ENCODE measurements at regions not wholly inside any gene's neighbourhood (a gene's known extent, or its start where the extent isn't known, plus 50 kb on each side); places are given as distances from the start of the nearest gene placed in this dataset.
"Not testable (repeated sequence)": the region's sequence is repeated elsewhere in the genome, so short reads cannot be mapped to it uniquely, and the experiment has no call there.

DNA sequence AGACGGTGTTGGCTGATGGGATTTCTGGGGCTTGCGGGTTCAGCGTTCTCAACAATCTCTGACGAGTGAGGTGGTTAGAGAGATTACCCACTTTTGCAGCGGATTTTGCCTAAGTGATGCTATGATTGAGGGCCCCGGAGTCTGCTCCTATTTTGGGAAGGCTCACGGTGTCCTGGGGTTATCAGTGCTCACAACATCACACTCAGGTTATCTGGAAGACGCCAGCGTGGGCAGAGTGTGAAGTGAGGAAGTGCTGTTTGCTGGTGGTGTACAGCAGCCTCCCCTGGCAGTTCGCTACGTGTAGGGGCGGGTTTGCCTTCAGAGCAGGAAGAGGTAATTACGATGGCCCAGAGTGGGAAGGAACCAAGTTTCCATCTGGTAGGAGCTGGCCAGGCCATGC is 341.2 kb upstream of the IRX2 start:
- no peak for DNase-seq

DNA sequence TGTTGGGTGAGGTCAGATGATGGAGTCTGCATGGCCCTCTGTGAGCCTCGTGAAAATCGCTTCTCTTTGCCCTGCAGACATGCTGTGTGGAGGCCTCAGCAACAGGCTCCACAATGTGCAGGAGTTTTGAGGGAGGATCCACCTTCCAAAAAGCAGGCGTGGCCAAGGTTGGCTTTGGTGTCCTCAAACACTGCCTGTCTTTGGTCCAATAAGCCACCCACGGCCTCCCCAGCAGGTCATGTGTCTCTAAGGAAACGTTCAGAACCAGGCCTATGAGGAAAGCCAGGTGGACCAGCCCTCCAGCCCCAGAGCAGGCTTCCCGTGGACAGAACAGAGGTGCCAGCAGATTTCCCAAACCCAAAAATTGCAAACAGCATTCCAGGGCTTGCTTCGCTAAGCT is 340.7 kb upstream of the IRX2 start:
- DNase-seq: no peak

DNA sequence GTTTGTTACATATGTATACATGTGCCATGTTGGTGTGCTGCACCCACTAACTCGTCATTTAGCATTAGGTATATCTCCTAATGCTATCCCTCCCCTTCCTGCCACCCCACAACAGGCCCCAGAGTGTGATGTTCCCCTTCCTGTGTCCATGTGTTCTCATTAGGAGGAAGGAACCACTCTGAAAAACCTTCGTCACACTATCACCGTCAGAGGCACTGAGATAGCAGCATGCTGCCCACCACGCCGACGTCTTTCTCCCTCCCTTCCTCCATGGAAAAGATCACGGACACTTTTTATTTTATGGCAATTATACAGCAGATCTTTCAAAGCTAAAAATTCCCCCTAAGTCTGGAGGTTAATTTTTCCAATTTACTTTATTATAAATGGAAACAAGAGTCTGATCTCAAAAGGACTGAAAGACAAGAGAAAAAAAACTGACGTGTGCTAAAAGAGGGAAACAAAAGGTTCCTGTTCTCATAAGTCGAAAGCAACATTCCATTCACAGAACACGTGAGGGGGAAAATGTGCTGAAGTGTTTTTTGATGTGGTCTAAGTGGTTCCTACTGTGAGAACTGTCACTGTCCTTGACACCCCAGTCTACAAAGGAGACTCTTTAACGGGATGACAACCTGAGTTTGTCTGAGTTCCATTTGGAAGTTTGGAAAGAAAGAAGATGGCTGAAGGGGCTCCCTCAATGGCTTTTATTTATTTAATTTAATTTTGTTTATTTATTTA is 339.7 kb upstream of the IRX2 start:
- DNase-seq: no peak

DNA sequence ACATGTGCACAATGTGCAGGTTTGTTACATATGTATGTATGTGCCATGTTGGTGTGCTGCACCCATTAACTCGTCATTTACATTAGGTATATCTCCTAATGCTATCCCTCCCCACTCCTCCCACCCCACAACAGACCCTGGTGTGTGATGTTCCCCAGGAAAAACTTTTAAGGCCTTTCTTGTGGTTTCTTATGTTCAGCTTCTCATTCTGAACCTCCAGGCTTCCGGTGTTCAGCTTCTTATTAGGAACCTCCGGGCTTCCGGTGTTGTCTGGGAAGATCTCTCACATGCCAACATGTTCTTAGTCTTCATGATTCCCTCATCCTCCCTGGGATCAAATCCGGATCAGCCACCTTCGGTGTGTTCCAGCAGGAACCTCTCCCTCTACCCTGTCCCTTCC is 338.8 kb upstream of the IRX2 start:
- not testable (repeated sequence) for DNase-seq

DNA sequence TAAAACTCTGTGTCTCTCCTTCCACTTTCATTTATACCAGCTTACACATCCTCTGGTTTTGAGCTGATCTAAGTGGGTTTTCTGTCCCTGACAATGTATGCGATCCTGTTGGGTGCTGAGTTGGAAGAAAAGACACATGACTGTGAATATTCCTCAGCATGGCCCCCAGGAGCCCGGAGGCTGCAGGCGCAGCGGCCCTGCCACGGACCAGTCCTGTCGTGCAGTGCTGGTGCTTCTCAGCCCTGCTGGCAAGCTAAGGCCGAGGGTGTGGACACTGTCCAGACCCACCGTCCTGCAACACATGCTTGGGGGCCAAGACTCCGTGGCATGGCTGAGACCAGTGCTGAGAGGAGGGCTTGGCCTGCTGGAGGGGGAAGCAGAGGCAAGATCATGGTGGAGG is 328.9 kb upstream of the IRX2 start:
- DNase-seq: no peak

DNA sequence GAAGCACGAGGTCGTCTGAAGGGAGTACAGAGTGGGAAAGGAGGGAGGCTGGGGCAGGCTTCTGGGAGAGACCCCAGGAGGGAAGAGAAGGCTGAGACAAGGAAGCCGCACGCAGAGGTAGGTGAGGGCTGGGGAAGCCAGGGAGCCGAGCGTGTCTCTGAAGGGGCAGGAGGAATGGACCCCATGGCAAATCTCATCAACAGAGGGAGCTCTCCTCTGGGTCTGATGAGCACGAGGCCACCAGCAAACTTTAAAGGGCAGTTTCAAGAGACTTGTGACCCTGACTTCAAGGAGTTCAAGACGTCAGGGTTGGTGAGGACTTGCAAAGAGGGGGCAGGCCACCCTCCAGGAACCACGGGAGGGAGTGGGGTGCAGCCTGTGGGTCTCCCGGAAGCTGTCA is 326.2 kb upstream of the IRX2 start:
- no peak for DNase-seq

DNA sequence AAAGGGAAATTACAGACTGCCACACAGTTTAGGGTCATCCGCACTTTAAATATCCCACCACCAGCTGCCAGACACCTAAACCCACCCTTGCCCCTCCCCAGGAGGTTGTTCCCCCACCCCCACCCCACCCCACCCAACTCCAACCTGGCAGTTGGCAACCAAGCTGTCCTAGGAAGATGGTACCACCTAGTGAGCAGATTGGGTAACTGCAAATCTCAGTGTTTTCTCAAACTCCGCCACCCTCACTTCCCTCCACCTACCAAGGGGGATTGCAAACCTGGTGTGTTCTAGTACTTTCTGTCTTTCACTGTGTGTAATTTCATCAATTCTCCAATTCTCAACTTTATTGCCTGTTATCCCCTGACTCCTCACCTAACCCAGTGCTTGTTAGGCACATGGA is 323.8 kb upstream of the IRX2 start:
- DNase-seq: no peak

DNA sequence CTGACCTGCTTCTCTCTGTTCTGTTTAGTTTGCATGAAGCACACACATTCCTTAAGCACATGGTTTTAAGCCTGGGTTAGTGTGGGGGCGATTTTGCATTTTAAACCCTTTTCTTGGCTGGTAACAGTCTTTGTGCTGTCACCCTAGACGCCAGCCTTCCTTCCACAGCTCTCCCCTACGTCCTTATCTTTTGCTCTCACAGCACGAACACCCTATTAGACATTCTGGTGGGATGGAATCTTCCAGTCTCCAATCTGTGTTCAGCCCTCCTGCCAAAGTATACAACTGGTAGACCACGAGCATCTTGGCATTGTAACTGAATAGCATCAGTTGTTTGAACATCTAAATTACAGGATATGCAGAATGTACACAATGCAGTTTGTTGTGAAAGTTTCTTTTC is 316.9 kb upstream of the IRX2 start:
- no peak for DNase-seq

DNA sequence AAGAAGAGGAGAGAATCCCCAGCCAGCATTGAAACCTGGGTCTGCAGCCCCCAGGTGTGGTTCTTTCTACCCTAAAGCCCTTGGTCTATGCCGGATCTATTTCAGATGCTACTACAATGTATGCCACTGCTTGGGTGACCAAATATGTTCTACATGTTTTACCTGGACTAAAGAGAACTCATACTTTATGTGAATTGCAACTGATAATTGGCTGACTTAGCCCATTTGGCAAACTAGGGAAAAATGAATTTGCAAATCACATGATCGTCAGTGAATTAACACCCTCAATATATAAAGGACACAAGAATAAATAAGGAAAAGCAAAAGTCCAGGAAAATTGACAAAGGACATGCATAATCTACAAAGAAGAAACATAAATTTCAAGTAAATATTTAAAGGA is 308.8 kb upstream of the IRX2 start:
- DNase-seq: no peak

DNA sequence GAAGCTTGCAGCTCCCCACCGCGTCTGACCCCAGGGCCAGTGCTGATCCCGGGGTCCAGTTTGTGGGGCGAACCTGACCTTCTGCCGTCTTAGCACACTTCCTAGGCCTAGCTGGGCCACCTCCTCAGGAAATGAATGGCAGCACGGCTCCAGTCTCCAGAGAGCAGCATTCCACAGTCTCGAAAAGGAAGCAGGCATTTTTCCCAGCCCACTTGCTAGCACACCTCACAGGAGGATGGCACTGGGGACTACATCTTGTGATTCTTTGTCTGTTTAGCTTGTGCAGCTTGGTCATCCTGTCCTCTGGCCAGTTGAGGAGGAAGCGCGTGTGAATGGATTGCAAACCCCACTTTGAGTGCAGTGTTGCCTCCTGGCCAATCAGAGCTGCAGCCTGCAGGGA is 308.0 kb upstream of the IRX2 start:
- no peak for DNase-seq

DNA sequence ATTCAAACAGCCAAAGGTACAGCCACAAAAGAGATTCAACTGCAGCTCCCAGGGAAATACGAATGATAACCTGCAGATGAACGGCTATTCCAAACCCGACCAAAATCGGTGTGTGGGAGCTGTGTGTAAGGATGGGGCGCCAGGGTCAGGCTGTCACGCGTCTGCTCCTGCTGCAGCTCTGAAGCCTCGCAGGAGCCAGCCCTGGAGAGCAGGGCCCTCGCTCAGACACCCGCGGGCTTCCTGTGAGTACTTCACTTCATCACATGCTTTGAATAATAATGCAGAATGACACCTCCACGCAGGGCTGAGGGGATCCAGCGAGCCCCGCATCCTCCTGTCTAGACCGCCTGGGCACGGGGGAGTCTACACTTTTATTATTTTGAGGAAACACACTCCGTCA is 307.5 kb upstream of the IRX2 start:
- no peak for DNase-seq

DNA sequence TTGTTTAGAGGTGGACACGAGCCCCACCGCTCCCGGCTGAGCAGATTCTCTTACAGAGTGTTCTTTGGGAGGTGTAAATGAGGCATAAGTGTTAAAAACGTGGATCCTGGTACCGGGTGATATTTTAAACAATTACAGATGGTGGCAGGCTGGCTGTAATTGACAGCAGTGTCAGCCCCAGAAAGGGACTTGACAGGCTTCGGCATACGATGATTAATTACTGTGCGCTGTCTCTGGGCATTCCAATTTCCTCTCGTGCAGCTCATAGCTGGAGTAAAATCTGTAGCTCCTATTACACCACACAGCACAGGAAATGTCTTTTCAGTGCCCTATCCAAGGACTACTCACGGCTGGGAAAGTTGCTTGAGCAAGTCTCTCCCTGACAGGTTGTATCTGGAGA is 305.4 kb upstream of the IRX2 start:
- DNase-seq: no peak

DNA sequence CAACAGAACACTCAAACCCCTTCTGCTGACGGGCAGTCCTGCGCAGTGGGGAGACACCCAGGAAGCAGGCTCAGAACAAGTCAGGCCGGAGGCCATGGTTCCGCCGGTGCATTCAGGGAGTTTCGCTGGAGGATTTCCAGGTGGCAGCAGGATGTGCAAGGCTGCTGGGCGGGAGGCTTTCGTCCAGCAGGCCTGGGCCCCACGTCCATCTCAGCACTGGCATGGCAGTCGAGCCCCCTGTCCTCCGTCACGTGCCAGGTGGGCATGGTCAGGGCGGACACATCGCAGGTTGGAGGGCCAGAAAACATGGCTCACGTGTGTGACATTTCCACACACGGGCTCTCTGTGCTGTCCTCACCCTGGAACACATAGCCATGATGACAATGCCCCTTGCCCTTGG is 299.9 kb upstream of the IRX2 start:
- no peak for DNase-seq

DNA sequence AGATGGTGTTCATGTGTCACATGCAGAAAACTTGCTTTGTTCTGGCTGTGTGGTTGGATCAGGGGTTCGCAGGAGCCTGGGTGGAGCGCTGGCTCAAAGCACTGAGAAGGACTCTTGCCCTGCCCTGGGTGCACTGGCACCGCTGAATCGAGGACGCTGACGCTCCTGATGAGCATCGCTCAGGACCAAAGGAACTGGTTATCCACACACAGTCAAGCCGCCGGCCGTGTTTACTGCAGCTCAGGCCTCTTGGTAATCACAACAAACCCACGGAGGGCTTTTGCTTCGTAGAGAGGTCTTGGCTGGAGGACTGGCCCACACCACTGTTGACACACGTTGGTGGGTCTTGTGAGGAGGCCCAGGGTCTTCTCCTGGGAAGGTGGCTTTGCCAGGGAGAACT is 299.4 kb upstream of the IRX2 start:
- DNase-seq: no peak

DNA sequence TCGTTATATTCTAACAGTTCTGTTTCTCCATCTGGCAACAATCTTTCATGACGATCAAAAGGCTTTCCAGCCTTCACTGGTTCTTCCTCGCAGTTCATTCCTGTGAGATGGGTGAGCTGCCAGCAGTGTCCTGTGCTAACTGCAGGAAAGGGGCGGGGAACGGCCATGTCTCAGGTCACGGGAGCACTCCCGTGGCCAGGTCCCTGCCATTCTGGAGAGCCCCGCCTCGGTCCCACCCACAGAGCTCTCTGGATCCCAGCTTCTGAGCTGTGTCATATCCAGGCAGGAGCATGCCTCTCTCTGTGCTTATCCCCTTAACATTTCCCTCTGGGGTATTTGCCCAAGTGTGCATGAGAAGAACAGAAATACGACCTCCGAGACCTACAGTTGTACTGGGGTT is 297.8 kb upstream of the IRX2 start:
- DNase-seq: no peak

DNA sequence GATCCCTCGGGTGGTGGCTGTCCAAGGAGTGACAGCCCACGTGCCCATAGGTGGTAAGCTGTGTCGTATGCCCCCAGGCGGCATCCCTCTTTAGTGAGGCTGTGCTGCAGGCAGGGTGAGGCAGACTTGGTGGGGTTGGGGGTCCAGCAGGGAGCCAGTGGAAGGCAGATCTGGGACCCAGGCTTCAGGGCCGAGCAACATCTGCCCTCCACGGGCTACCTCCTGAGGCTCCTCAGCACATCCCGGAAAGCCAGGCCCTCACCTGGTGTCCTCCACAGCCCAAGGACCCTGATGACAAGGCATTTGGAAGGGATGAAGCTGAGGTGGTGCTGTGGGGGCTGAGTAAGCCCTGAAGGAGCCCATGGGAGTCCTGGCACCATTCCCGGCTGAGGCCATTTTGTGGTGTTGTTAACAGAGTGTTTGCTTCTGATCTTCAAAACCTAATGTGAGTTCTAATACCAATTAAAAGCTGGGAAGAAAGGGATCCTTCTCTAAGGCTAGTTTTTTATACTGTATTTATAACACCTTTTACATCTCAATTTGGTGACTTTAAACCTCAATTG is 295.8 kb upstream of the IRX2 start:
- no peak for DNase-seq

DNA sequence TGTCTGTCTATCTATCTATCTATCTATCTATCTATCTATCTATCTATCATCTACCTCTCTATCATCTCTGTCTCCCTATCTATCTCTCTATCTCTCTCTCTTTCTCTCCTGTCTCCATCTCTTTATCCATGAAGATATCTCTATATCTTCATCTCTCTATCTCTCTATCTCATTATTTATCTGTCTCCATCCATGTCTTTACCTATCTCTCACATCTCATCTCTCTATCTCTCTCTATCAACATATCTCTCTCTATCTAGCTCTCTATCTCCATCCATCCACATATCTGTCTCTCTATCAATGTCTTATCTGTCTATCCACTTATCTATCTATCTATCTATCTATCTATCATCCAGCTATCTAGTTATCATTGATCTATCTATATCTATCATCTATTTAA is 292.1 kb upstream of the IRX2 start:
- DNase-seq: no peak

DNA sequence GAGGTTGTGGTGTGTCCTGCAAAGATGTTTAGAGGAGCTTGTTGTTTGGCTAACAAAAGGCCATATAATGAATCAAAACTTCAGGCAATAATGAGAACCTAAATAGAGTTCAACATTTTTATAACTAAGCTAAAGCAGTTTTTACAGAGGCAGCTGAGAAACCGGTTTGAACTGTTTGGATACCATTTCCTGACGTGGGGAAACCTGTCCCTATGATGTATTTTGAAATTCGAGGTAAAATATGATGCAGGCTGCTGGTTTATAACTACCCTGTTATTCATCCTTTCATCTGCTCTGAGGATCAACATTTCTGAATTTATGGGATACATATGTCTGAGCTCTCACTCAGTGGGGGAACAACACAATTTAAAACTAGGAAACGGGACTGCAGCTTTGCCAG is 289.5 kb upstream of the IRX2 start:
- DNase-seq: no peak

DNA sequence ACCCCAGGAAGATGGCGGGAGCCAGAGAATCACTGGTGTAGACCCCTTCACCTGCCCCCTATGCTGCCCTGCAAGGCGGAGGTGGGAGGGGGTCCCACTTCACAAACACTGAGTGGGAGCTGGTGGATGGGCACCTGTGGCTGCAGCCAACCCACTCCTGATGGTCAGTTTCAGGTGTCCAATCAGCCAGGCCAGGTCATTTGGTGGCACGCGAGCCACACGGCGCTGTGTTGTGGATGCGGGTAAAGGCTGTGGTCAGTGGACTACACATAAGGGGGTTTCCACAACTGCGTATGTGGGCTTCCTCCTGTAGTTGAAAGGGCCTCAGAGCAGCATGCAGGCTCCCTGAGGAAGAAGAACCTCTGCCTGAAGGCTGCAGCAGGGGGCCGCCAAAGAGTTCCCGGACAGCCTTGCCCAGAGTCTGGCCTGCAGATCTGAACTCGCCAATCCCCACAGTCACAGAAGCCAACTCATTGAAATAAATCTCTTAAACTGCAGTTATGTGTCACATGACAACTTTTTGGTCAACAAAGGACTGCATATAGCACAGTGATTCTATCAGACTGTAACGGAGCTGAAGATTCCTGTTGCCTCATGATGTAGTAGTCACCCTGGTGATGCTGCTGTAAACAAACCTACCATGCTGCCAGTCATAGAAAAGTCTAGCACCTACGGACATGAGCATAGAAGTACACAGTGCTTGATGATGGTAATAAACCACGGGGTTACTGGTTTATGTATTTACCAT is 284.7 kb upstream of the IRX2 start:
- DNase-seq: no peak

DNA sequence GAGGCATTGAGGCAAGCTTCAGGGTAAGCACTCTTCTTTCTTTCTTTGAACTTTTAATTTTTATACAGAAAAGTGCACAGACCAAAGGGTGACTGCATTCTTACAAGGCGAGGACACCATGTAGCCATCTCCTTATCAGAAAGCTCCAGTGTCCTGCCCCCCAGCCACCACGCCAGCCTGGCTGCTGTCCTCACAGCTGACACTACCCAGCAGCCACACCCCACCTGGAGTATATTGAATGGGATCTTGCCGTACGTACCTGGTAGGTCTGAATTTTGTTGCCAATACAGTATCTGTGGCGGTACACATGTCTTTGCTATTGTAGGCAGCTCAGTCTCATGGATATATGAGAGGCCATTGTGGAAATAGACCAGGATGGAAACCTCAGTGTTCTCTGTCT is 284.0 kb upstream of the IRX2 start:
- no peak for DNase-seq

DNA sequence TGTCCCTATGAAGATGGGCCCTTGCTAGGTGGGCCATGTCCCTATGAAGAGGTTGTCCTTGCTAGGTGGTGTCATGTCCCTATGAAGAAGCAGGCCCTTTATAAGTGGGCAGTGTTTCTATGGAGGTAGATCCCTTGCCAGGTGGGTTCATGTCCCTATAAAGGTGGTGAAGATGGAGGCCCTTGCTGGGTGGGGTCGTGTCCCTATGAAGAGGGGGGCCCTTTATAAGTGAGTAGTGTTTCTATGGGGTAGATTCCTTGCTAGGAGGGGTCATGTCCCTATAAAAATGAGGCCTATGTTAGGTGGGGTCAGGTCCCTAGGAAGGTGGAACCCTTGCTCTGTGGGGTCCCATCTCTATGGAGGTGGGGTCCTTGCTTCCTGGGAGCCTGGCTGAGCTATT is 283.4 kb upstream of the IRX2 start:
- no peak for DNase-seq

DNA sequence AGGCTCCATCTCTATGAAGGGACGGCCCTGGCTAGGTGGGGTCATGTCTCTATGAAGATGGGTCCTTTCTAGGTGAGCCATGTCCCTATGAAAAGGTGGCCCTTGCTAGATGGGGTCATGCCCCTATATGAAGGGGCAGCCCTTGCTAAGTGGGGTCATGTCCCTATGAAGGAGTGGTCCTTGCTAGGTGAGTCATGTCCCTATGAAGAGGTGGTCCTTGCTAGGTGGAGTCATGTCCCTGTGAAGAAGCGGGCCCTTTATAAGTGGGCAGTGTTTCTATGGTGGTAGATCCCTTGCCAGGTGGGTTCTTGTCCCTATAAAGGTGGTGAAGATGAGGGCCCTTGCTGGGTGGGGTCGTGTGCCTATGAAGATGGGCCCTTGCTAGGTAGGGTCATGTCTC is 283.0 kb upstream of the IRX2 start:
- no peak for DNase-seq

DNA sequence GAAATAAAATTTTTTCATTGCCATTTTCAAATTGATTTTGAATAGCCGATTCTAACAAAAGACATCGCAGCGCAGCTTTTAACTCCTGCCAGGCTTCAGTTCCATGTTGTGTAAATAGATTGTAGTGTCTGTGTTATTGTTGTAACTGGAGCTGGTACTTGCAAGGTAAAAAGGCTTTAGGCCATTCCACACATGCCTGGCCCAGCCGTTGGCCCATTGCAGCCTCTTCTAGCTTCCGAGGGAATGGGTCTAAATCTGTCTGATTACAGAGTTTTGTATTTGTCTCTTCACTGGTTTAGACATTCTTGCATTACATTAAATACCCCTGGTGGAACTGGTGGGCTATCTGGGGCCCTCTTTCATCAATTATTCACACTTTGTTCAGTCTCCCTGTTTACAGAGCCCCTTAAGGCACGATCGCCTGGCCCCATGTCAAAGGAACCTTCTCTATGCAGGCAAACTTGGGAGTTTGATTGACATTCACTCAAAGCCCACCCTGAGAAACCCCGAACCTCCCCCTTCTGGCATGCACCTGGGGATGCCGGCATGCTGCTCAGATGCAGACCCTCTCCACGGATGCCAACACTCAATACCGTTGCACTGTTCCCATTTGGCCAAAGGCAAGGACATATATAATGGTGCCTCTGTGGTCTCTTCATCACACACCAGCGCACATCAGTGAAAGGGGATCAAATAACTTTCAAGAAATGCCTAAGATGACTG is 281.7 kb upstream of the IRX2 start:
- no peak for DNase-seq

DNA sequence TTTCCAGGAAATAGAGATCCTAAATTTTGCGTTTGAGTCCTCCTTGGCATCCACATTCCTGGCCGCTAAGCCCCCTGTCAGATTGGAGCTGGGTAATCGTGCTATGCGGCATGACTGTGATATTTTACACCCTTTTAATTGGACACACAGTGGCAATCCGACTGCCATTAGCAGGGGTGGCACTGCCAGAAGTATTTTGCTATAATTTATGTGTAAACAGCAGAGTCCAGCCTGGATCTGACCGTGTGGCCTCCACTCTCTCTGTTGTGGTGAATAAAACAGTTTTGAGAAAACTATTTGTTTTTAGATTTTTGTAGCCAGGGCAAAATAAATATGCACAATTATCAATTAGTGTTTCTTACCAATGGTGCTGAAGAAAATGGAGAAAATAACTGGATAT is 281.0 kb upstream of the IRX2 start:
- DNase-seq: no peak

All from NCI-H1105 (cell line).